Fibroblast of lung (primary cell): ENCODE measurements at regions not wholly inside any gene's neighbourhood (a gene's known extent, or its start where the extent isn't known, plus 50 kb on each side); places are given as distances from the start of the nearest gene placed in this dataset.

ENCODE experiments used
- EZH2 ChIP-seq: IDR thresholded peaks from 2 replicates; pipeline ENCODE4 v1.5.1; 2012; ENCODE audit warnings: low read length, control low read depth, mild to moderate bottlenecking; ENCODE audit errors: missing control alignments
- TF ChIP-seq, protein P1 (sequence below), 2 donors: IDR thresholded peaks in 1 of 2; conservative IDR thresholded peaks in 1 of 2; 1 replicate in 1 of 2; 2 replicates in 1 of 2; pipeline ENCODE4 v1.5.1; 2011 to 2012; ENCODE audit warnings: low read length in 2 of 2, control low read depth in 1 of 2, inconsistent platforms in 1 of 2, low read depth in 1 of 2, mild to moderate bottlenecking in 1 of 2

DNA sequence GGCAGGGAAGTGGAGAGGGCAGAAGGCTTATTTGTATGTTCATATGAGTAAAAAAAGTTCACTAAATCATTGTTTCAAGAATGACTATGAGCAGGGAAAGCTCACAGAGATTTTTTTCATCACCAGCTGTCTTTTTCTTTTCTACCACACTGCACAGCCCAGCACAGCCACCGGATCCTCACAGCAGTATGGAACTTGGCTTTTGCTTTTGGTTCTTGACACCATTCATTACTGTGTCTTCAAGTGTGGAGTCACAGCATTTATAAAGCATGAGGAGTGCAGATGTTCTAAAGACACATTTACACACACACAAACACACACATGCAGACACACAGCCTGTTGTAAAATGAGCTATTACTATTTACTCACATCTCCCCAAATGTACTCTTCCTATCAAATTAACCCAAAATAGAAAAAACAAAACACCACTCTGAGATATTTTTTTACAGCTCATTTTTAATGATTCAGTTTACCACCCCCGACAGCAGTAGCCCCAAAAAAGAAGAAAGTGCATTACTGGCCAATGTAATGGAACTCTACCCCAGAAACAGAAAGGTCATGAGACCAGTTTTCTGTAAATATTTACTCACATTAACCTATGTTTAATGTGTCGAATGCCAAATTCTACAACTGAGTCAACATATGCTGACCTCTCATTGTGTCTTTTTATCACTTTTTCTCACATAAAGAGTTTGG, 60.5 kb downstream of the BTG1 start:
- TF ChIP-seq, protein P1, sequence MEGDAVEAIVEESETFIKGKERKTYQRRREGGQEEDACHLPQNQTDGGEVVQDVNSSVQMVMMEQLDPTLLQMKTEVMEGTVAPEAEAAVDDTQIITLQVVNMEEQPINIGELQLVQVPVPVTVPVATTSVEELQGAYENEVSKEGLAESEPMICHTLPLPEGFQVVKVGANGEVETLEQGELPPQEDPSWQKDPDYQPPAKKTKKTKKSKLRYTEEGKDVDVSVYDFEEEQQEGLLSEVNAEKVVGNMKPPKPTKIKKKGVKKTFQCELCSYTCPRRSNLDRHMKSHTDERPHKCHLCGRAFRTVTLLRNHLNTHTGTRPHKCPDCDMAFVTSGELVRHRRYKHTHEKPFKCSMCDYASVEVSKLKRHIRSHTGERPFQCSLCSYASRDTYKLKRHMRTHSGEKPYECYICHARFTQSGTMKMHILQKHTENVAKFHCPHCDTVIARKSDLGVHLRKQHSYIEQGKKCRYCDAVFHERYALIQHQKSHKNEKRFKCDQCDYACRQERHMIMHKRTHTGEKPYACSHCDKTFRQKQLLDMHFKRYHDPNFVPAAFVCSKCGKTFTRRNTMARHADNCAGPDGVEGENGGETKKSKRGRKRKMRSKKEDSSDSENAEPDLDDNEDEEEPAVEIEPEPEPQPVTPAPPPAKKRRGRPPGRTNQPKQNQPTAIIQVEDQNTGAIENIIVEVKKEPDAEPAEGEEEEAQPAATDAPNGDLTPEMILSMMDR (conservative IDR thresholded peaks at IDR 0.05 in 1 of 2, IDR thresholded peaks at IDR 0.05 in 1 of 2; ENCODE audit: low read depth in 1 of 2, low read length in 2 of 2): no peak
- no peak for TF ChIP-seq EZH2
